GM12878 (cell line): ENCODE measurements at regions not wholly inside any gene's neighbourhood (a gene's known extent, or its start where the extent isn't known, plus 50 kb on each side); places are given as distances from the start of the nearest gene placed in this dataset.

Experiments
- CBX3 ChIP-seq: fragments of 200-600 bp; sonication (generic); IDR thresholded peaks from 2 replicates; pipeline ENCODE4 v1.6.1; 2016; ENCODE audit warnings: low read depth, borderline replicate concordance
- CHD2 ChIP-seq: IDR thresholded peaks from 2 replicates; pipeline ENCODE4 v1.6.1; 2011; ENCODE audit warnings: low read depth, low read length, improper control_type of control experiment, borderline replicate concordance
- CTCF ChIP-seq, 3 experiments: IDR thresholded peaks in 2 of 3; conservative IDR thresholded peaks in 1 of 3; 2 replicates each; pipeline ENCODE4 v1.5.1; 2011; ENCODE audit warnings: low read depth in 3 of 3, low read length in 3 of 3, mild to moderate bottlenecking in 3 of 3, control low read depth in 2 of 3, moderate library complexity in 2 of 3, inconsistent platforms in 1 of 3, mixed read lengths in 1 of 3; ENCODE audit not compliant: control insufficient read depth in 2 of 3, insufficient read depth in 1 of 3; ENCODE audit errors: extremely low read depth in 1 of 3
- EP300 ChIP-seq, 2 experiments: fragments of 150-350 bp in 1 of 2; IDR thresholded peaks; 2 replicates each; pipeline ENCODE4 v1.6.1; 2011 to 2012; ENCODE audit warnings: low read depth in 2 of 2, low read length in 2 of 2, borderline replicate concordance in 1 of 2, improper control_type of control experiment in 1 of 2, inconsistent platforms in 1 of 2; ENCODE audit not compliant: control insufficient read depth in 1 of 2
- EZH2 ChIP-seq: IDR thresholded peaks from 2 replicates; pipeline ENCODE4 v1.6.1; 2012; ENCODE audit warnings: low read depth, mild to moderate bottlenecking, control low read depth, inconsistent platforms, low read length, borderline replicate concordance; ENCODE audit not compliant: control insufficient read depth
- GABPA ChIP-seq: IDR thresholded peaks from 2 replicates; pipeline ENCODE4 v1.6.1; 2014; ENCODE audit warnings: antibody characterized with exemption, low read depth, mild to moderate bottlenecking, inconsistent platforms
- JUND ChIP-seq: IDR thresholded peaks from 2 replicates; pipeline ENCODE4 v1.6.1; 2012; ENCODE audit warnings: low read depth, mild to moderate bottlenecking, low read length, improper control_type of control experiment, moderate library complexity
- NFIC ChIP-seq: IDR thresholded peaks from 2 replicates; pipeline ENCODE4 v1.6.1; 2012; ENCODE audit warnings: low read depth, mild to moderate bottlenecking, inconsistent platforms, low read length, moderate library complexity
- POLR2AphosphoS5 ChIP-seq: IDR thresholded peaks from 2 replicates; pipeline ENCODE4 v1.6.1; 2011; ENCODE audit warnings: mild to moderate bottlenecking, low read length, inconsistent platforms
- RCOR1 ChIP-seq: conservative IDR thresholded peaks from 2 replicates; pipeline ENCODE4 v1.6.1; 2012; ENCODE audit warnings: low read depth, low read length, improper control_type of control experiment
- TBL1XR1 ChIP-seq: IDR thresholded peaks from 2 replicates; pipeline ENCODE4 v1.6.1; 2012; ENCODE audit warnings: low read depth, low read length, improper control_type of control experiment
- YY1 ChIP-seq: IDR thresholded peaks from 2 replicates; pipeline ENCODE4 v1.6.1; 2011; ENCODE audit warnings: low read depth, mild to moderate bottlenecking, low read length
- ZNF274 ChIP-seq: IDR thresholded peaks from one replicate; pipeline ENCODE4 v1.8.0; 2011; ENCODE audit not compliant: insufficient read length, insufficient read depth
- TF ChIP-seq, protein P1 (sequence below): IDR thresholded peaks from 2 replicates; pipeline ENCODE4 v1.6.1; 2012; ENCODE audit warnings: low read depth, low read length, improper control_type of control experiment

DNA sequence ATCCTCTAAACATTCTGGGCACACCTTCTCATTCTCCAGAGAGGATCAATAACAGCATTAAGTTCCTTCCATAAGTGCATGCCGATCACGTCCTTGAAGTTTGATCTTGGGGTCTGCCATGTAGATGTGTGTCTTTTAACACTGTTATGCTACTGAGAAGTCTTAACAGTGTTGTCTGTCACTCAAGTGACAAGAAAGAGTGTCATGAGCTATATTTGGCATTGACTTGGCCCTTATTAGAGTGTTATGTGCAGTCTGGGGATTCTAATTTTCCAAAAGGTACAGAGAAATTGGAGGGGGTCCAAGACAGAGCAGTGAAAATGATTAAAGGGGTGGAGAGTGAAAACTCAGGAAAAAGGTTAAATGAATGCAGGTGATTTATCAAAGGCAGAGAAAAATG is 107.1 kb upstream of the OPCML start:
- TF ChIP-seq POLR2AphosphoS5 (no peak), ZNF274 (no peak), CTCF (IDR thresholded peaks at IDR 0.05 in 2 of 3, conservative IDR thresholded peaks at IDR 0.05 in 1 of 3; ENCODE audit: control insufficient read depth in 2 of 3, extremely low read depth in 1 of 3, insufficient read depth in 1 of 3, low read depth in 3 of 3, low read length in 3 of 3) (no peak), CHD2 (no peak), CBX3 (no peak), TBL1XR1 (no peak), GABPA (no peak), NFIC (no peak), EP300 (IDR thresholded peaks at IDR 0.05; ENCODE audit: borderline replicate concordance in 1 of 2, control insufficient read depth in 1 of 2, low read depth in 2 of 2, low read length in 2 of 2) (no peak), JUND (no peak), EZH2 (no peak), YY1 (no peak), RCOR1 (no peak)
- TF ChIP-seq, protein P1, sequence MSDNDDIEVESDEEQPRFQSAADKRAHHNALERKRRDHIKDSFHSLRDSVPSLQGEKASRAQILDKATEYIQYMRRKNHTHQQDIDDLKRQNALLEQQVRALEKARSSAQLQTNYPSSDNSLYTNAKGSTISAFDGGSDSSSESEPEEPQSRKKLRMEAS = no peak
